H1 (cell line): ENCODE measurements at regions not wholly inside any gene's neighbourhood (a gene's known extent, or its start where the extent isn't known, plus 50 kb on each side); places are given as distances from the start of the nearest gene placed in this dataset.

ENCODE experiments used
- CTCF ChIA-PET: fragments of 300-600 bp; sonication (Branson Sonifier 250); formaldehyde crosslinking; loops from one replicate; lab custom pipeline; 2021; ENCODE audit not compliant: partially characterized antibody; lab: Charles Lee
- POLR2A ChIA-PET: fragments of 300-600 bp; sonication (Branson Sonifier 250); formaldehyde crosslinking; loops from one replicate; lab custom pipeline; 2021; ENCODE audit warnings: inconsistent platforms; ENCODE audit not compliant: partially characterized antibody; lab: Charles Lee
- DNase-seq, 2 experiments: peaks; one replicate each; pipeline versions ENCODE4 v3.0.0 to v3.0.0-alpha.2; 2010 to 2022; ENCODE audit warnings: low spot score in 2 of 2, low read depth in 1 of 2, mixed read lengths in 1 of 2
- FAIRE-seq: peaks from 2 replicates; lab custom pipeline; 2011; peaks lifted over from hg19 to GRCh38; lab: Jason Lieb, UNC
- H2AFZ ChIP-seq: 2 replicates; pipeline ENCODE4 v1.8.1; 2012; ENCODE audit warnings: low read length, inconsistent platforms
- H2AK5ac ChIP-seq: 2 replicates; pipeline ENCODE4 v1.6.1; 2013; ENCODE audit warnings: low read depth, low read length
- H2BK120ac ChIP-seq: replicated peaks from 2 replicates; pipeline ENCODE3; 2013; ENCODE audit warnings: low read depth, low read length, inconsistent platforms
- H2BK12ac ChIP-seq: 2 replicates; pipeline ENCODE4 v1.6.1; 2013; ENCODE audit warnings: low read depth, low read length
- H2BK15ac ChIP-seq: 2 replicates; pipeline ENCODE4 v1.6.1; 2013; ENCODE audit warnings: low read length
- H2BK20ac ChIP-seq: 2 replicates; pipeline ENCODE4 v1.6.1; 2013; ENCODE audit warnings: low read length
- H2BK5ac ChIP-seq: 2 replicates; pipeline ENCODE4 v1.6.1; 2013; ENCODE audit warnings: low read depth, low read length
- H3K14ac ChIP-seq: 2 replicates; pipeline ENCODE4 v1.6.1; 2013; ENCODE audit warnings: inconsistent platforms; ENCODE audit not compliant: insufficient read length
- H3K18ac ChIP-seq: 2 replicates; pipeline ENCODE4 v1.6.1; 2013; ENCODE audit warnings: low read length; ENCODE audit errors: extremely low read depth
- H3K23ac ChIP-seq: 2 replicates; pipeline ENCODE4 v1.6.1; 2013; ENCODE audit warnings: inconsistent platforms; ENCODE audit not compliant: insufficient read length
- H3K23me2 ChIP-seq: 2 replicates; pipeline ENCODE4 v1.6.1; 2013; ENCODE audit warnings: low read depth, low read length
- H3K27ac ChIP-seq: 2 replicates; pipeline ENCODE4 v1.6.1; 2011; ENCODE audit warnings: low read depth, low read length, inconsistent platforms
- H3K27me3 ChIP-seq, 4 experiments: replicated peaks in 1 of 4; 1 replicate in 1 of 4; 2 replicates in 3 of 4; pipeline versions ENCODE4 v1.6.1 to v1.8.1; 2011 to 2013; ENCODE audit warnings: low read length in 3 of 4, mild to moderate bottlenecking in 3 of 4, inconsistent platforms in 2 of 4, mixed read lengths in 2 of 4, moderate library complexity in 1 of 4; ENCODE audit not compliant: control insufficient read depth in 3 of 4, insufficient read depth in 3 of 4; ENCODE audit errors: extremely low read depth in 1 of 4
- H3K36me3 ChIP-seq, 4 experiments: 2 replicates each; pipeline versions ENCODE4 v1.6.1 to v1.8.1; 2011 to 2013; ENCODE audit warnings: mild to moderate bottlenecking in 4 of 4, low read length in 3 of 4, moderate library complexity in 2 of 4, control low read depth in 1 of 4, inconsistent platforms in 1 of 4; ENCODE audit not compliant: insufficient read depth in 4 of 4, control insufficient read depth in 2 of 4
- H3K4ac ChIP-seq: replicated peaks from 2 replicates; pipeline ENCODE3; 2013; ENCODE audit warnings: low read length, low read depth, mixed read lengths, inconsistent platforms; ENCODE audit not compliant: insufficient read length
- H3K4me1 ChIP-seq, 4 experiments: replicated peaks in 1 of 4; 1 replicate in 1 of 4; 2 replicates in 3 of 4; pipeline versions ENCODE4 v1.6.1 to v1.8.1; 2011 to 2013; ENCODE audit warnings: low read length in 3 of 4, inconsistent platforms in 2 of 4, mixed read lengths in 1 of 4; ENCODE audit not compliant: insufficient read depth in 4 of 4, control insufficient read depth in 3 of 4
- H3K4me2 ChIP-seq, 2 experiments: 2 replicates each; pipeline versions ENCODE4 v1.6.1 to v1.8.1; 2011 to 2013; ENCODE audit warnings: low read depth in 2 of 2, low read length in 2 of 2, control low read depth in 1 of 2, inconsistent platforms in 1 of 2, mild to moderate bottlenecking in 1 of 2; ENCODE audit not compliant: insufficient read depth in 1 of 2
- H3K4me3 ChIP-seq, 4 experiments: fragments of 200-600, 300-600 bp in 1 of 4; sonication (generic), shearing (Covaris generic), sonication (Bioruptor Twin) in 1 of 4; 2 replicates each; pipeline versions ENCODE4 v1.5.1 to v1.8.1; 2011 to 2016; ENCODE audit warnings: low read length in 4 of 4, low read depth in 3 of 4, control low read depth in 2 of 4, inconsistent platforms in 2 of 4, mild to moderate bottlenecking in 2 of 4, mixed read lengths in 1 of 4, moderate library complexity in 1 of 4; ENCODE audit not compliant: insufficient read depth in 2 of 4; ENCODE audit errors: extremely low read depth in 1 of 4
- H3K56ac ChIP-seq: replicated peaks from 2 replicates; pipeline ENCODE3; 2013; ENCODE audit warnings: low read depth, mild to moderate bottlenecking, mixed read lengths, low read length, inconsistent platforms; ENCODE audit not compliant: insufficient read length
- H3K79me1 ChIP-seq: 2 replicates; pipeline ENCODE4 v1.6.1; 2013; ENCODE audit warnings: low read depth, low read length, control low read depth
- H3K79me2 ChIP-seq, 2 experiments: 2 replicates each; pipeline versions ENCODE4 v1.6.1 to v1.8.1; 2012 to 2013; ENCODE audit warnings: low read length in 2 of 2, mild to moderate bottlenecking in 2 of 2, inconsistent platforms in 1 of 2; ENCODE audit not compliant: insufficient read depth in 2 of 2, control insufficient read depth in 1 of 2
- H3K9ac ChIP-seq, 4 experiments: replicated peaks in 1 of 4; 1 replicate in 1 of 4; 2 replicates in 3 of 4; pipeline versions ENCODE4 v1.6.1 to v1.8.1; 2011 to 2013; ENCODE audit warnings: low read depth in 3 of 4, low read length in 3 of 4, control low read depth in 2 of 4, mild to moderate bottlenecking in 2 of 4, moderate library complexity in 2 of 4, inconsistent platforms in 1 of 4; ENCODE audit errors: extremely low read depth in 1 of 4
- H3K9me3 ChIP-seq, 2 experiments: 2 replicates each; pipeline versions ENCODE4 v1.6.1 to v1.8.1; 2012 to 2013; ENCODE audit warnings: mild to moderate bottlenecking in 2 of 2, moderate library complexity in 2 of 2, control low read depth in 1 of 2, inconsistent platforms in 1 of 2, low read depth in 1 of 2, low read length in 1 of 2, mixed read lengths in 1 of 2; ENCODE audit not compliant: insufficient read depth in 2 of 2
- H4K20me1 ChIP-seq, 2 experiments: replicated peaks in 1 of 2; 2 replicates each; pipeline versions ENCODE3 to v1.8.1; 2011 to 2013; ENCODE audit warnings: inconsistent platforms in 2 of 2, low read length in 2 of 2, mild to moderate bottlenecking in 1 of 2; ENCODE audit not compliant: insufficient read depth in 2 of 2, control insufficient read depth in 1 of 2
- H4K5ac ChIP-seq: 2 replicates; pipeline ENCODE4 v1.6.1; 2013; ENCODE audit warnings: low read length, low read depth, mixed read lengths, inconsistent platforms; ENCODE audit not compliant: insufficient read length
- H4K8ac ChIP-seq: 2 replicates; pipeline ENCODE4 v1.8.0; 2013; ENCODE audit warnings: mild to moderate bottlenecking, moderate library complexity, low read length, inconsistent platforms; ENCODE audit not compliant: insufficient read depth; ENCODE audit errors: extremely low read depth
- H4K91ac ChIP-seq: replicated peaks from 2 replicates; pipeline ENCODE3; 2013; ENCODE audit warnings: low read length, mixed read lengths, inconsistent platforms; ENCODE audit not compliant: insufficient read length
- BRCA1 ChIP-seq: IDR thresholded peaks from 2 replicates; pipeline ENCODE4 v1.6.1; 2012; ENCODE audit warnings: low read depth, low read length, improper control_type of control experiment
- CBX5 ChIP-seq: fragments of 300-800, 300-1000 bp; sonication (generic); IDR thresholded peaks from 2 replicates; pipeline ENCODE4 v1.7.1; 2016; ENCODE audit warnings: antibody characterized with exemption, low read length, low read depth
- CHD2 ChIP-seq: IDR thresholded peaks from 2 replicates; pipeline ENCODE4 v1.6.1; 2012; ENCODE audit warnings: low read length, improper control_type of control experiment
- GABPA ChIP-seq: IDR thresholded peaks from 2 replicates; pipeline ENCODE4 v1.6.1; 2011; ENCODE audit warnings: mild to moderate bottlenecking, low read length, moderate library complexity, borderline replicate concordance; ENCODE audit not compliant: insufficient read depth
- HDAC2 ChIP-seq, 2 experiments: fragments of 300-600 bp in 1 of 2; sonication (generic) in 1 of 2; IDR thresholded peaks; 2 replicates each; pipeline ENCODE4 v1.6.1; 2011 to 2012; ENCODE audit warnings: low read depth in 2 of 2, low read length in 2 of 2, mild to moderate bottlenecking in 2 of 2, moderate library complexity in 2 of 2, borderline replicate concordance in 1 of 2, inconsistent platforms in 1 of 2
- HDAC6 ChIP-seq: IDR thresholded peaks from one replicate; pipeline ENCODE4 v1.7.1; 2012; ENCODE audit warnings: low read depth, mild to moderate bottlenecking, inconsistent platforms, low read length, moderate library complexity
- POLR2AphosphoS5 ChIP-seq: IDR thresholded peaks from 2 replicates; pipeline ENCODE4 v1.6.1; 2011; ENCODE audit warnings: low read depth, low read length
- SAP30 ChIP-seq: fragments of 300-600 bp; sonication (generic); IDR thresholded peaks from 2 replicates; pipeline ENCODE4 v1.7.1; 2012; ENCODE audit warnings: low read length, moderate library complexity, mild to moderate bottlenecking, inconsistent platforms; ENCODE audit not compliant: insufficient read depth, insufficient replicate concordance
- SIN3A ChIP-seq, 2 experiments: IDR thresholded peaks in 1 of 2; conservative IDR thresholded peaks in 1 of 2; 2 replicates each; pipeline ENCODE4 v1.6.1; 2011 to 2012; ENCODE audit warnings: low read length in 2 of 2, improper control_type of control experiment in 1 of 2, low read depth in 1 of 2, mild to moderate bottlenecking in 1 of 2
- SP1 ChIP-seq: IDR thresholded peaks from 2 replicates; pipeline ENCODE4 v1.6.1; 2011; ENCODE audit warnings: low read depth, low read length
- SP4 ChIP-seq: IDR thresholded peaks from 2 replicates; pipeline ENCODE4 v1.6.1; 2012; ENCODE audit warnings: low read length, inconsistent platforms
- SRF ChIP-seq: IDR thresholded peaks from 2 replicates; pipeline ENCODE4 v1.6.1; 2011; ENCODE audit warnings: mild to moderate bottlenecking, low read depth, low read length, moderate library complexity
- WGBS, 2 experiments: shearing (Covaris generic) in 1 of 2; methylation state at CpG; one replicate each; pipeline versions ENCODE4 v1.1.6 to v1.1.7; 2013 to 2015; ENCODE audit warnings: low lambda C conversion rate in 2 of 2, mixed read lengths in 2 of 2, inconsistent platforms in 1 of 2, low coverage in 1 of 2, missing lambda C conversion rate in 1 of 2; ENCODE audit not compliant: insufficient replicate concordance in 2 of 2, insufficient coverage in 1 of 2, insufficient read length in 1 of 2; ENCODE audit errors: extremely low coverage in 1 of 2, missing lambda C conversion rate in 1 of 2; 5-methylcytosine and 5-hydroxymethylcytosine counted together
- TF ChIP-seq, protein P1 (sequence below): IDR thresholded peaks from 2 replicates; pipeline ENCODE4 v1.6.1; 2012; ENCODE audit warnings: inconsistent platforms

GRCh38 chr5:149441194-149441753 is 62.2 kb upstream of the IL17B start:
- ChIA-PET POLR2A (interaction anchor here (0.6 to 1.0 kb wide), 5 partner anchors 20 to 96 kb away, joined by 3 to 5 read pairs (median 3); partner anchors contain the start of gene GRPEL2), CTCF (interaction anchor here (0.5 to 22.4 kb wide), 32 partner anchors 9 to 182 kb away, joined by 3 to 1310 read pairs (median 5); partner anchors contain the start of genes ARHGEF37, CSNK1A1, IL17B and PCYOX1L)
- no peaks in the 10 kb centered on the region for H4K20me1 ChIP-seq
- H3K14ac ChIP-seq, result no peak overlapping the region
- FAIRE-seq (no peak), DNase-seq (no peak)
- H2AK5ac ChIP-seq, result no peak overlapping the region
- no peak overlapping the region for H2BK5ac ChIP-seq
- H3K4me3 ChIP-seq, result no peak overlapping the region
- H3K27ac ChIP-seq, result no peak overlapping the region
- H3K79me2 ChIP-seq, result no peaks in the 10 kb centered on the region
- no peak overlapping the region for H4K91ac ChIP-seq
- H3K23me2 ChIP-seq, result peaks cover 4% of the 10 kb centered on the region; the same call in 1 of the 2 replicates
- no peak overlapping the region; the same call in 1 of the 2 replicates for H2BK15ac ChIP-seq
- no peak overlapping the region for H3K9ac ChIP-seq
- H3K9me3 ChIP-seq, result no peaks in the 10 kb centered on the region
- H2BK20ac ChIP-seq, result no peak overlapping the region; the same call in 1 of the 2 replicates
- H3K79me1 ChIP-seq, result no peaks in the 10 kb centered on the region
- no peaks in the 10 kb centered on the region for H3K27me3 ChIP-seq
- H2AFZ ChIP-seq, result no peak overlapping the region
- H3K18ac ChIP-seq, result no peak overlapping the region
- no peak overlapping the region for H3K56ac ChIP-seq
- peaks cover 0 to 17% (median 9%) of the 10 kb centered on the region in 4 experiments; a peak in 6 of 7 replicates for H3K4me1 ChIP-seq
- no peak overlapping the region; the same call in 1 of the 2 replicates for H4K8ac ChIP-seq
- WGBS, 2 experiments, result 86% methylated on average over 14 of the region's 14 CpGs; no CpG with 5 or more reads in 1 of the 2 experiments
- no peak overlapping the region for H2BK120ac ChIP-seq
- H4K5ac ChIP-seq, result no peak overlapping the region
- no peaks in the 10 kb centered on the region for H3K36me3 ChIP-seq
- H3K23ac ChIP-seq, result no peak overlapping the region
- no peak overlapping the region for H3K4ac ChIP-seq
- 0 out of 2 replicates have a peak overlapping the region, but pooled peaks have one; percentile 28 for H2BK12ac ChIP-seq
- no peak overlapping the region for H3K4me2 ChIP-seq
- TF ChIP-seq SRF, result no peak
- no peak for TF ChIP-seq SIN3A (conservative IDR thresholded peaks at IDR 0.05 in 1 of 2, IDR thresholded peaks at IDR 0.05 in 1 of 2; ENCODE audit: low read depth in 1 of 2, low read length in 2 of 2)
- no peak for TF ChIP-seq HDAC6
- TF ChIP-seq CHD2, result no peak
- no peak for TF ChIP-seq GABPA
- no peak for TF ChIP-seq BRCA1
- TF ChIP-seq SP1, result no peak
- TF ChIP-seq, protein P1, sequence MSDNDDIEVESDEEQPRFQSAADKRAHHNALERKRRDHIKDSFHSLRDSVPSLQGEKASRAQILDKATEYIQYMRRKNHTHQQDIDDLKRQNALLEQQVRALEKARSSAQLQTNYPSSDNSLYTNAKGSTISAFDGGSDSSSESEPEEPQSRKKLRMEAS, result no peak
- TF ChIP-seq SAP30, result no peak
- TF ChIP-seq CBX5, result no peak
- TF ChIP-seq SP4, result no peak
- no peak for TF ChIP-seq POLR2AphosphoS5
- TF ChIP-seq HDAC2 (IDR thresholded peaks at IDR 0.05; ENCODE audit: borderline replicate concordance in 1 of 2, low read depth in 2 of 2, low read length in 2 of 2), result no peak
